Left ventricle myocardium inferior (tissue), 1 donor: ENCODE measurements at regions not wholly inside any gene's neighbourhood (a gene's known extent, or its start where the extent isn't known, plus 50 kb on each side); places are given as distances from the start of the nearest gene placed in this dataset.

Experiments
- DNase-seq: peaks from one replicate; pipeline ENCODE4 v3.0.0-alpha.2; 2020
- H3K27ac ChIP-seq: fragments of 200-600 bp; replicated peaks from 2 replicates; pipeline ENCODE4 v1.8.0; 2021
- H3K27me3 ChIP-seq: fragments of 200-600 bp; 2 replicates; pipeline ENCODE4 v1.8.0; 2021; ENCODE audit warnings: low read depth
- H3K36me3 ChIP-seq: fragments of 200-600 bp; 2 replicates; pipeline ENCODE4 v1.8.0; 2021
- H3K4me1 ChIP-seq: fragments of 200-600 bp; 2 replicates; pipeline ENCODE4 v1.8.0; 2021
- H3K4me3 ChIP-seq: fragments of 200-600 bp; 2 replicates; pipeline ENCODE4 v1.8.0; 2021; ENCODE audit warnings: mild to moderate bottlenecking, moderate library complexity
- H3K9me3 ChIP-seq: fragments of 200-600 bp; replicated peaks from 2 replicates; pipeline ENCODE4 v1.8.0; 2021
- intact Hi-C: fragments of 100-400 bp; cut with micrococcal nuclease; formaldehyde crosslinking; loops from one replicate; pipeline ENCODE4 v1.11.0; 2022
- TF ChIP-seq, protein P1 (sequence below): fragments of 200-600 bp; IDR thresholded peaks from 2 replicates; pipeline ENCODE4 v1.8.0; 2021; ENCODE audit warnings: antibody characterized with exemption, mild to moderate bottlenecking, borderline replicate concordance
- donor health status: DM: no; HTN: yes; CAD: no; lungs with severe emphysema.

DNA sequence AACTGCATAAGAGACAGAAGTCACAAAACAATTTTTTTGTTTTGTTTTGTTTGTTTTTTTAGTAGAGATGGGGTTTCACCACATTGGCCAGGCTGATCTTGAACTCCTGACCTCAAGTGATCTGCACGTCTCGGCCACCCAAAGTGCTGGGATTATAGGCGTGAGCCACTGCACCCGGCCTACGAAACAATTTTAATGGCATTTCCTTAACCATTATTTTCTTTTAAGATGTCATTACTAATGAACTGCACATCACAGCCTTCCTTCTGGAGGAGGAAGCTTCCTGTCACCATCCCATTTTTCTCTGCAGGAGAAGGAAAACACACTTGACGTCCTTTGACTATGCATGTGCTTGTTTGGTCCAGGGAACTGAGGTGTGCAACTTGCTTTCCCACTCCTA is 125.3 kb upstream of the AKIRIN2 start:
- TF ChIP-seq, protein P1, sequence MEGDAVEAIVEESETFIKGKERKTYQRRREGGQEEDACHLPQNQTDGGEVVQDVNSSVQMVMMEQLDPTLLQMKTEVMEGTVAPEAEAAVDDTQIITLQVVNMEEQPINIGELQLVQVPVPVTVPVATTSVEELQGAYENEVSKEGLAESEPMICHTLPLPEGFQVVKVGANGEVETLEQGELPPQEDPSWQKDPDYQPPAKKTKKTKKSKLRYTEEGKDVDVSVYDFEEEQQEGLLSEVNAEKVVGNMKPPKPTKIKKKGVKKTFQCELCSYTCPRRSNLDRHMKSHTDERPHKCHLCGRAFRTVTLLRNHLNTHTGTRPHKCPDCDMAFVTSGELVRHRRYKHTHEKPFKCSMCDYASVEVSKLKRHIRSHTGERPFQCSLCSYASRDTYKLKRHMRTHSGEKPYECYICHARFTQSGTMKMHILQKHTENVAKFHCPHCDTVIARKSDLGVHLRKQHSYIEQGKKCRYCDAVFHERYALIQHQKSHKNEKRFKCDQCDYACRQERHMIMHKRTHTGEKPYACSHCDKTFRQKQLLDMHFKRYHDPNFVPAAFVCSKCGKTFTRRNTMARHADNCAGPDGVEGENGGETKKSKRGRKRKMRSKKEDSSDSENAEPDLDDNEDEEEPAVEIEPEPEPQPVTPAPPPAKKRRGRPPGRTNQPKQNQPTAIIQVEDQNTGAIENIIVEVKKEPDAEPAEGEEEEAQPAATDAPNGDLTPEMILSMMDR: no peak
- Histone ChIP-seq H3K27me3 (peaks cover 5% of the 10 kb centered on the region), H3K4me1 (peaks cover 4% of the 10 kb centered on the region), H3K9me3 (no peaks in the 10 kb centered on the region), H3K27ac (no peak overlapping the region), H3K36me3 (no peaks in the 10 kb centered on the region), H3K4me3 (no peak overlapping the region)
- intact Hi-C loops: no loop called here
- DNase-seq: no peak

DNA sequence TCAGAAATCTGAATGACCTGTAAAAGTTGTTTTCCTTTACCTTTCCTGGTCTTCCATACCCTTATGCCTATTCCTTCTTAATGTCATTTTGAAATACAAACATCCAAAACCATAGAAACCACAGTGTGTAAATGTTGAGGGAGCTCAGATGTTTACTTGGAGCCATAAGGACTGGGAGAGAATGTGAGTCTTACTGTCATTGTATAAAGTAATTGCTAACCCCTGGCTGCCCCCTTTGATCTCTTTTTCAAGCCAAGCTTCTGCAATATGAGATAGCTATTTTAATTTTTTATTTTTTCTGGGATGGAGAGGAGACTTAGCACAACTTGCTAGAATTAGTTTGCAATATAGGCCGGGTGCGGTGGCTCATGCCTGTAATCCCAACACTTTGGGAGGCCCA is 124.4 kb upstream of the AKIRIN2 start:
- Histone ChIP-seq H3K9me3 (no peaks in the 10 kb centered on the region), H3K27ac (no peak overlapping the region), H3K36me3 (no peaks in the 10 kb centered on the region), H3K27me3 (peaks cover 5% of the 10 kb centered on the region), H3K4me3 (no peak overlapping the region), H3K4me1 (no peaks in the 10 kb centered on the region)
- TF ChIP-seq, protein P1: no peak
- intact Hi-C loops: no loop called here
- DNase-seq: no peak

DNA sequence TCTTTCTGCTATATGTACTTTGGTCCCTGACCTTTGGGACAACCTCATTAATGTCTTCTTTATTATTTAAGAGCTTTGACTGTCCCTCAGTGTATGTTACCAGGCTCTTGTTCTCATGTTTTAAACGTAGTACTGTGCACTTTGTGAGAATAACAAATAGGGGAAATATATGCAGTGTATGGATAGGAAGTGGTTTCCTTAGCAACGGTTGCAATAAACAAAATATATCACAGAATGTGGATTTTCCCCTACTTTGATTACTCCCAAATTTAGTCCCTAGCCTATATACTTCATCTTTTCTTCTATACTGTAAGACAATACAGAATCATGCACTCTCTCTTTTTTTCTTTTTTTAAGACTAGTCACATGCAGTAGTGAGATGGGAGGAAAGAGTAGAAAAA is 123.8 kb upstream of the AKIRIN2 start:
- H3K36me3 ChIP-seq: no peaks in the 10 kb centered on the region
- no peak overlapping the region for H3K4me3 ChIP-seq
- no peaks in the 10 kb centered on the region for H3K9me3 ChIP-seq
- no peak for DNase-seq
- intact Hi-C loops: no loop called here
- H3K27me3 ChIP-seq: peaks cover 5% of the 10 kb centered on the region
- TF ChIP-seq, protein P1: no peak
- no peaks in the 10 kb centered on the region for H3K4me1 ChIP-seq
- H3K27ac ChIP-seq: no peak overlapping the region

DNA sequence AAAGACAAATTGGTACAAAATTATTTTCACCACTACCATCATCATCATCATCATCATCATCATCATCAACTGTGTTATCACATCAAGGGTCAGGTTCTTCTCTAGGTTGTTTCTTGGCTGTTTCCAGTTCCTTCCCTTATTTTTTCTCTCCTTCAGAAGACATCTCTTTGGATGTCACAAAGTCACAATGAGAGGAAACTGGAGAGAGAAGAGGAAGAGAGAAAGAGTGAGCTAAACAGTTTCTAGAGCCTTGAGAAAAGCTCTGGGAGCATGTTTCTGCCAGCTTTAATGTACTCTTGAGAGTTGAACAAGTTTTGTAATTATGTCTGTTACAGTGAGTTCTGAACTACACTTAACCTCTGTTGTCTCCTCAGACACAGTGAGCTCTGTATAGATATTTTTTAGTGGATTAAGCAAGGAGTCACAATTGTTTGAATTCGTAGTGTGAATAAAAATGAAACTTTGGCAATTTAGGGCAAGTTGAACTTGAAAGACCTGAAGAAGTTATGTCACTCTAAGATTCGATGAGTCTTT is 123.0 kb upstream of the AKIRIN2 start:
- TF ChIP-seq, protein P1: no peak
- Histone ChIP-seq H3K27me3 (peaks cover 5% of the 10 kb centered on the region), H3K27ac (no peak overlapping the region), H3K4me1 (no peaks in the 10 kb centered on the region), H3K9me3 (no peaks in the 10 kb centered on the region), H3K4me3 (no peak overlapping the region), H3K36me3 (no peaks in the 10 kb centered on the region)
- intact Hi-C loops: no loop called here
- DNase-seq: no peak

DNA sequence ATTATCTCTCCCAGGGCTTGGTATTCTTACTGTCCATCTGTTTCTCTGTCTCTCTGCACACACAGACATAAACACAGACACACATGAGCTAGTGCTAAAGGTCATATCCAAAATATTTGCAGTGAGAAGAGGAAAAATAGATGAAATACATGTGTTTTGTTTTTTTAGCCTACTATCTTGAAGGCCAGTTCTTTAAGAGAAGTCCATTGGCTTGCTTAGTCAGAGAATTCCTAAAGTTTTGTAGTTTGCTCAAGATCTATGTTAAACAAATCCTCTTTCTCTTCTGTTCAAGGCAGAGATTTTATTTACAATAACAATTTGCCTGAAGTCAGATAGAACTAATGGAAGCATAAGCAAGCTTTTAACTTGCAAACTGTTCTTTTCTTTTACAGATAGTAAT is 120.0 kb upstream of the AKIRIN2 start:
- H3K9me3 ChIP-seq: no peaks in the 10 kb centered on the region
- H3K4me1 ChIP-seq: no peaks in the 10 kb centered on the region
- TF ChIP-seq, protein P1: no peak
- peaks cover 5% of the 10 kb centered on the region for H3K27me3 ChIP-seq
- H3K36me3 ChIP-seq: no peaks in the 10 kb centered on the region
- intact Hi-C loops: no loop called here
- H3K4me3 ChIP-seq: no peak overlapping the region
- no peak for DNase-seq
- no peak overlapping the region for H3K27ac ChIP-seq
